ENCODE measurements at regions not wholly inside any gene's neighbourhood (a gene's known extent, or its start where the extent isn't known, plus 50 kb on each side); places are given as distances from the start of the nearest gene placed in this dataset.

DNA sequence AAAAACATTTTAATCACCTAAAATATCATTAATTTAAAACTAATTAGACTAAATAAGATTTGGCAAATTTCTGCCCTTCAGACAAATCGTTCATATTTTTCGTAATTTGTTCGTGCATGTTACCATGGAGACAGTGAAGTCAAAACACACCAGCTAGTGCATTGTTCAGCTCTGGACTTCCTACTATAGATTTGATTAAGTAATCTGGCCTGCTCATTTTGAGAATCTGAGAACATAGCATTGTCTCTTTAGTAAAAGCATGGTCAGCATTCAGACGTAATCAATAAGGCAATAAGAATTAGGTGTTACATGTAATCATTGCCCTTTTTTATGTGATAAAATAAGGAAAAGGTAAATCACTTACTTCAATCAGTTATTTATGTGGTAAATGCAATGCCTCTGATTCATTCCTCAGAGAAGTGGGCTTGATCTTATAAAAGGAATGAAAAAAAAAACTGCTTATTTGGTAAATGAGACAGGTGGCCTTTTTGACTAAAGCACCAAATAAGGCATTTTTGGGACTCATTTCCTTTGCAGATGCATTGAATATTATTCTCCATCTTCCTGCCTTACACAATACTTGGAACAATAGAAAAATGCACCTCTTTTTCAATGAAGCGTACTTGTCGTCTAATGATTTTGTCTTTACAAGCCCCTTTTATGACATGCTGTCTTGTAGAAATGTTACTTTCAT, 84.5 kb upstream of the FNDC3B start:
- Mint-ChIP-seq H3K4me1 (peaks cover 27% of the 10 kb centered on the region), H3K27ac (no peak overlapping the region), H3K27me3 (ENCODE audit: insufficient read depth, low read depth, poor library complexity) (peaks cover 4% of the 10 kb centered on the region), H3K9me3 (no peaks in the 10 kb centered on the region), H3K36me3 (ENCODE audit: low read depth) (no peaks in the 10 kb centered on the region), H3K4me3 (no peak overlapping the region)
- TF ChIP-seq, protein P1, sequence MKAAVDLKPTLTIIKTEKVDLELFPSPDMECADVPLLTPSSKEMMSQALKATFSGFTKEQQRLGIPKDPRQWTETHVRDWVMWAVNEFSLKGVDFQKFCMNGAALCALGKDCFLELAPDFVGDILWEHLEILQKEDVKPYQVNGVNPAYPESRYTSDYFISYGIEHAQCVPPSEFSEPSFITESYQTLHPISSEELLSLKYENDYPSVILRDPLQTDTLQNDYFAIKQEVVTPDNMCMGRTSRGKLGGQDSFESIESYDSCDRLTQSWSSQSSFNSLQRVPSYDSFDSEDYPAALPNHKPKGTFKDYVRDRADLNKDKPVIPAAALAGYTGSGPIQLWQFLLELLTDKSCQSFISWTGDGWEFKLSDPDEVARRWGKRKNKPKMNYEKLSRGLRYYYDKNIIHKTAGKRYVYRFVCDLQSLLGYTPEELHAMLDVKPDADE (IDR thresholded peaks at IDR 0.05): no peak
- TF ChIP-seq, protein P2, sequence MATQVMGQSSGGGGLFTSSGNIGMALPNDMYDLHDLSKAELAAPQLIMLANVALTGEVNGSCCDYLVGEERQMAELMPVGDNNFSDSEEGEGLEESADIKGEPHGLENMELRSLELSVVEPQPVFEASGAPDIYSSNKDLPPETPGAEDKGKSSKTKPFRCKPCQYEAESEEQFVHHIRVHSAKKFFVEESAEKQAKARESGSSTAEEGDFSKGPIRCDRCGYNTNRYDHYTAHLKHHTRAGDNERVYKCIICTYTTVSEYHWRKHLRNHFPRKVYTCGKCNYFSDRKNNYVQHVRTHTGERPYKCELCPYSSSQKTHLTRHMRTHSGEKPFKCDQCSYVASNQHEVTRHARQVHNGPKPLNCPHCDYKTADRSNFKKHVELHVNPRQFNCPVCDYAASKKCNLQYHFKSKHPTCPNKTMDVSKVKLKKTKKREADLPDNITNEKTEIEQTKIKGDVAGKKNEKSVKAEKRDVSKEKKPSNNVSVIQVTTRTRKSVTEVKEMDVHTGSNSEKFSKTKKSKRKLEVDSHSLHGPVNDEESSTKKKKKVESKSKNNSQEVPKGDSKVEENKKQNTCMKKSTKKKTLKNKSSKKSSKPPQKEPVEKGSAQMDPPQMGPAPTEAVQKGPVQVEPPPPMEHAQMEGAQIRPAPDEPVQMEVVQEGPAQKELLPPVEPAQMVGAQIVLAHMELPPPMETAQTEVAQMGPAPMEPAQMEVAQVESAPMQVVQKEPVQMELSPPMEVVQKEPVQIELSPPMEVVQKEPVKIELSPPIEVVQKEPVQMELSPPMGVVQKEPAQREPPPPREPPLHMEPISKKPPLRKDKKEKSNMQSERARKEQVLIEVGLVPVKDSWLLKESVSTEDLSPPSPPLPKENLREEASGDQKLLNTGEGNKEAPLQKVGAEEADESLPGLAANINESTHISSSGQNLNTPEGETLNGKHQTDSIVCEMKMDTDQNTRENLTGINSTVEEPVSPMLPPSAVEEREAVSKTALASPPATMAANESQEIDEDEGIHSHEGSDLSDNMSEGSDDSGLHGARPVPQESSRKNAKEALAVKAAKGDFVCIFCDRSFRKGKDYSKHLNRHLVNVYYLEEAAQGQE (IDR thresholded peaks at IDR 0.05; ENCODE audit: unreplicated experiment): no peak
- TF ChIP-seq EZH2 (IDR thresholded peaks at IDR 0.05; ENCODE audit: low read depth, unreplicated experiment) (no peak), STAT1 (IDR thresholded peaks at IDR 0.05; ENCODE audit: unreplicated experiment) (no peak), ZNF114 (CRISPR knock-in tag; IDR thresholded peaks at IDR 0.05) (no peak), POLR2AphosphoS5 (IDR thresholded peaks at IDR 0.05; ENCODE audit: low read depth) (no peak), NANOG (IDR thresholded peaks at IDR 0.05; ENCODE audit: borderline replicate concordance) (no peak), JUNB (IDR thresholded peaks at IDR 0.05; ENCODE audit: unreplicated experiment) (no peak), CREB1 (CRISPR knock-in tag; IDR thresholded peaks at IDR 0.05; ENCODE audit: low read depth) (no peak), EZH2phosphoT487 (IDR thresholded peaks at IDR 0.05; ENCODE audit: unreplicated experiment) (no peak), ZNF331 (CRISPR knock-in tag; IDR thresholded peaks at IDR 0.05; ENCODE audit: low read depth) (no peak)
- TF ChIP-seq, protein P3, sequence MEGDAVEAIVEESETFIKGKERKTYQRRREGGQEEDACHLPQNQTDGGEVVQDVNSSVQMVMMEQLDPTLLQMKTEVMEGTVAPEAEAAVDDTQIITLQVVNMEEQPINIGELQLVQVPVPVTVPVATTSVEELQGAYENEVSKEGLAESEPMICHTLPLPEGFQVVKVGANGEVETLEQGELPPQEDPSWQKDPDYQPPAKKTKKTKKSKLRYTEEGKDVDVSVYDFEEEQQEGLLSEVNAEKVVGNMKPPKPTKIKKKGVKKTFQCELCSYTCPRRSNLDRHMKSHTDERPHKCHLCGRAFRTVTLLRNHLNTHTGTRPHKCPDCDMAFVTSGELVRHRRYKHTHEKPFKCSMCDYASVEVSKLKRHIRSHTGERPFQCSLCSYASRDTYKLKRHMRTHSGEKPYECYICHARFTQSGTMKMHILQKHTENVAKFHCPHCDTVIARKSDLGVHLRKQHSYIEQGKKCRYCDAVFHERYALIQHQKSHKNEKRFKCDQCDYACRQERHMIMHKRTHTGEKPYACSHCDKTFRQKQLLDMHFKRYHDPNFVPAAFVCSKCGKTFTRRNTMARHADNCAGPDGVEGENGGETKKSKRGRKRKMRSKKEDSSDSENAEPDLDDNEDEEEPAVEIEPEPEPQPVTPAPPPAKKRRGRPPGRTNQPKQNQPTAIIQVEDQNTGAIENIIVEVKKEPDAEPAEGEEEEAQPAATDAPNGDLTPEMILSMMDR (conservative IDR thresholded peaks at IDR 0.05; ENCODE audit: low read depth in 2 of 2): no peak
- TF ChIP-seq, protein P4, sequence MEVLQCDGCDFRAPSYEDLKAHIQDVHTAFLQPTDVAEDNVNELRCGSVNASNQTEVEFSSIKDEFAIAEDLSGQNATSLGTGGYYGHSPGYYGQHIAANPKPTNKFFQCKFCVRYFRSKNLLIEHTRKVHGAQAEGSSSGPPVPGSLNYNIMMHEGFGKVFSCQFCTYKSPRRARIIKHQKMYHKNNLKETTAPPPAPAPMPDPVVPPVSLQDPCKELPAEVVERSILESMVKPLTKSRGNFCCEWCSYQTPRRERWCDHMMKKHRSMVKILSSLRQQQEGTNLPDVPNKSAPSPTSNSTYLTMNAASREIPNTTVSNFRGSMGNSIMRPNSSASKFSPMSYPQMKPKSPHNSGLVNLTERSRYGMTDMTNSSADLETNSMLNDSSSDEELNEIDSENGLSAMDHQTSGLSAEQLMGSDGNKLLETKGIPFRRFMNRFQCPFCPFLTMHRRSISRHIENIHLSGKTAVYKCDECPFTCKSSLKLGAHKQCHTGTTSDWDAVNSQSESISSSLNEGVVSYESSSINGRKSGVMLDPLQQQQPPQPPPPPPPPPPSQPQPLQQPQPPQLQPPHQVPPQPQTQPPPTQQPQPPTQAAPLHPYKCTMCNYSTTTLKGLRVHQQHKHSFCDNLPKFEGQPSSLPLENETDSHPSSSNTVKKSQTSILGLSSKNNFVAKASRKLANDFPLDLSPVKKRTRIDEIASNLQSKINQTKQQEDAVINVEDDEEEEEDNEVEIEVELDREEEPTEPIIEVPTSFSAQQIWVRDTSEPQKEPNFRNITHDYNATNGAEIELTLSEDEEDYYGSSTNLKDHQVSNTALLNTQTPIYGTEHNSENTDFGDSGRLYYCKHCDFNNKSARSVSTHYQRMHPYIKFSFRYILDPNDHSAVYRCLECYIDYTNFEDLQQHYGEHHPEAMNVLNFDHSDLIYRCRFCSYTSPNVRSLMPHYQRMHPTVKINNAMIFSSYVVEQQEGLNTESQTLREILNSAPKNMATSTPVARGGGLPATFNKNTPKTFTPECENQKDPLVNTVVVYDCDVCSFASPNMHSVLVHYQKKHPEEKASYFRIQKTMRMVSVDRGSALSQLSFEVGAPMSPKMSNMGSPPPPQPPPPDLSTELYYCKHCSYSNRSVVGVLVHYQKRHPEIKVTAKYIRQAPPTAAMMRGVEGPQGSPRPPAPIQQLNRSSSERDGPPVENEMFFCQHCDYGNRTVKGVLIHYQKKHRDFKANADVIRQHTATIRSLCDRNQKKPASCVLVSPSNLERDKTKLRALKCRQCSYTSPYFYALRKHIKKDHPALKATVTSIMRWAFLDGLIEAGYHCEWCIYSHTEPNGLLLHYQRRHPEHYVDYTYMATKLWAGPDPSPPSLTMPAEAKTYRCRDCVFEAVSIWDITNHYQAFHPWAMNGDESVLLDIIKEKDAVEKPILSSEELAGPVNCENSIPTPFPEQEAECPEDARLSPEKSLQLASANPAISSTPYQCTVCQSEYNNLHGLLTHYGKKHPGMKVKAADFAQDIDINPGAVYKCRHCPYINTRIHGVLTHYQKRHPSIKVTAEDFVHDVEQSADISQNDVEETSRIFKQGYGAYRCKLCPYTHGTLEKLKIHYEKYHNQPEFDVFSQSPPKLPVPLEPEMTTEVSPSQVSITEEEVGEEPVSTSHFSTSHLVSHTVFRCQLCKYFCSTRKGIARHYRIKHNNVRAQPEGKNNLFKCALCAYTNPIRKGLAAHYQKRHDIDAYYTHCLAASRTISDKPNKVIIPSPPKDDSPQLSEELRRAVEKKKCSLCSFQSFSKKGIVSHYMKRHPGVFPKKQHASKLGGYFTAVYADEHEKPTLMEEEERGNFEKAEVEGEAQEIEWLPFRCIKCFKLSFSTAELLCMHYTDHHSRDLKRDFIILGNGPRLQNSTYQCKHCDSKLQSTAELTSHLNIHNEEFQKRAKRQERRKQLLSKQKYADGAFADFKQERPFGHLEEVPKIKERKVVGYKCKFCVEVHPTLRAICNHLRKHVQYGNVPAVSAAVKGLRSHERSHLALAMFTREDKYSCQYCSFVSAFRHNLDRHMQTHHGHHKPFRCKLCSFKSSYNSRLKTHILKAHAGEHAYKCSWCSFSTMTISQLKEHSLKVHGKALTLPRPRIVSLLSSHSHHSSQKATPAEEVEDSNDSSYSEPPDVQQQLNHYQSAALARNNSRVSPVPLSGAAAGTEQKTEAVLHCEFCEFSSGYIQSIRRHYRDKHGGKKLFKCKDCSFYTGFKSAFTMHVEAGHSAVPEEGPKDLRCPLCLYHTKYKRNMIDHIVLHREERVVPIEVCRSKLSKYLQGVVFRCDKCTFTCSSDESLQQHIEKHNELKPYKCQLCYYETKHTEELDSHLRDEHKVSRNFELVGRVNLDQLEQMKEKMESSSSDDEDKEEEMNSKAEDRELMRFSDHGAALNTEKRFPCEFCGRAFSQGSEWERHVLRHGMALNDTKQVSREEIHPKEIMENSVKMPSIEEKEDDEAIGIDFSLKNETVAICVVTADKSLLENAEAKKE (CRISPR knock-in tag; IDR thresholded peaks at IDR 0.05): no peak
- Histone ChIP-seq H3K27me3 (ENCODE audit: insufficient read depth) (no peaks in the 10 kb centered on the region), H3K4me2 (no peak overlapping the region), H4K20me1 (replicated peaks; ENCODE audit: insufficient read depth) (no peaks in the 10 kb centered on the region), H3K79me2 (replicated peaks; ENCODE audit: insufficient read depth) (no peaks in the 10 kb centered on the region), H3K4me1 (ENCODE audit: insufficient read depth) (peaks cover 28% of the 10 kb centered on the region), H3K4me3 (no peak overlapping the region), H3K27ac (ENCODE audit: low read depth) (no peak overlapping the region), H3K36me3 (ENCODE audit: insufficient read depth) (no peaks in the 10 kb centered on the region), H3F3A (replicated peaks; ENCODE audit: low read depth) (no peaks in the 10 kb centered on the region), H3K9me2 (ENCODE audit: insufficient read depth) (no peaks in the 10 kb centered on the region), H2AFZ (no peak overlapping the region)
- ATAC-seq (no peak), DNase-seq (ENCODE audit: low spot score) (no peak)

Data from GM23338 (cell line).